SK-N-MC (cell line): ENCODE measurements at regions not wholly inside any gene's neighbourhood (a gene's known extent, or its start where the extent isn't known, plus 50 kb on each side); places are given as distances from the start of the nearest gene placed in this dataset.

ENCODE experiments used
- EZH2 ChIP-seq: fragments of 200-600 bp; sonication (generic); IDR thresholded peaks from one replicate; pipeline ENCODE4 v1.6.1; 2017; ENCODE audit warnings: antibody characterized with exemption
- POLR2AphosphoS5 ChIP-seq: IDR thresholded peaks from 2 replicates; pipeline ENCODE4 v1.6.1; 2012; ENCODE audit warnings: mild to moderate bottlenecking, low read depth, low read length, borderline replicate concordance

DNA sequence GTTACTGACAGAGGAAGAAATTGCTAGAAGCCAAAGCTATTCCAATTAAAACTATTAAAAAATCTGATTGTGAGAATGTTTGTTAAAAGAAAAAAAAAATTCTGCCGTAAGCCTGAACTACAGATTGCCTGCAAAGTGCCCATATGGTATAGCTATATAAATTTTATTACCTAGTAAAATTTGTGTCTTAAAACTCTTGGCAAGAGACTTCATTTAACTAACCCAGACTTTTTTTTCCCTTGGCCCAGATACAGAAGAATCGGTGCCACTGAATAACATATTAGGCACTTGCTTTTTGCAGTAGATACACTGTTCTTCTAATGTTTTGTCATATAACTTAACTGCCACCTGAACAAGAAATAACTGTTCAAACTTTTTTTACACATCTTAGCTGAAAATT, 125.5 kb downstream of the RPS29 start:
- no peak for TF ChIP-seq EZH2
- TF ChIP-seq POLR2AphosphoS5 = no peak
